ENCODE measurements at regions not wholly inside any gene's neighbourhood (a gene's known extent, or its start where the extent isn't known, plus 50 kb on each side); places are given as distances from the start of the nearest gene placed in this dataset.

GRCh38 chr2:82345910-82346309 lies 2041.4 kb upstream of the LRRTM1 start:
- Histone ChIP-seq H3K27ac (ENCODE audit: low read depth in 2 of 2, low read length in 2 of 2) (no peak overlapping the region), H3K9ac (ENCODE audit: low read length in 3 of 3) (no peak overlapping the region), H3K4me1 (ENCODE audit: control insufficient read depth in 2 of 3, insufficient read depth in 2 of 3, low read depth in 1 of 3, low read length in 3 of 3) (no peaks in the 10 kb centered on the region), H3K36me3 (ENCODE audit: control insufficient read depth in 2 of 3, insufficient read depth in 3 of 3, low read length in 3 of 3) (no peaks in the 10 kb centered on the region), H3K9me3 (ENCODE audit: control insufficient read depth in 2 of 3, insufficient read depth in 1 of 3, low read length in 3 of 3) (no peaks in the 10 kb centered on the region), H3K4me3 (ENCODE audit: low read length in 3 of 3) (no peak overlapping the region), H3K27me3 (ENCODE audit: control insufficient read depth, insufficient read depth, low read length) (no peaks in the 10 kb centered on the region)
- no peak for DNase-seq
- intact Hi-C loops (cut with DNase I) = no loop called here
- no peak for TF ChIP-seq CTCF (IDR thresholded peaks at IDR 0.05; ENCODE audit: borderline replicate concordance, extremely low read depth, insufficient read depth)
- no peak for FAIRE-seq

- no peak for TF ChIP-seq CTCF (IDR thresholded peaks at IDR 0.05; ENCODE audit: borderline replicate concordance, extremely low read depth, insufficient read depth)
- Histone ChIP-seq H3K4me1 (ENCODE audit: control insufficient read depth in 2 of 3, insufficient read depth in 2 of 3, low read depth in 1 of 3, low read length in 3 of 3) (no peaks in the 10 kb centered on the region), H3K9me3 (ENCODE audit: control insufficient read depth in 2 of 3, insufficient read depth in 1 of 3, low read length in 3 of 3) (no peaks in the 10 kb centered on the region), H3K9ac (ENCODE audit: low read length in 3 of 3) (no peak overlapping the region), H3K27ac (ENCODE audit: low read depth in 2 of 2, low read length in 2 of 2) (no peak overlapping the region), H3K4me3 (ENCODE audit: low read length in 3 of 3) (no peak overlapping the region), H3K27me3 (ENCODE audit: control insufficient read depth, insufficient read depth, low read length) (no peaks in the 10 kb centered on the region), H3K36me3 (ENCODE audit: control insufficient read depth in 2 of 3, insufficient read depth in 3 of 3, low read length in 3 of 3) (no peaks in the 10 kb centered on the region)
- DNase-seq (no peak), FAIRE-seq (no peak)
- intact Hi-C loops (cut with DNase I) = no loop called here
These were observed 2040.1 kb upstream of the LRRTM1 start for GRCh38 chr2:82344670-82345069.

- H3K4me1 ChIP-seq (ENCODE audit: control insufficient read depth in 2 of 3, insufficient read depth in 2 of 3, low read depth in 1 of 3, low read length in 3 of 3) = no peaks in the 10 kb centered on the region
- H3K36me3 ChIP-seq (ENCODE audit: control insufficient read depth in 2 of 3, insufficient read depth in 3 of 3, low read length in 3 of 3) = no peaks in the 10 kb centered on the region
- no peaks in the 10 kb centered on the region for H3K9me3 ChIP-seq (ENCODE audit: control insufficient read depth in 2 of 3, insufficient read depth in 1 of 3, low read length in 3 of 3)
- TF ChIP-seq CTCF (IDR thresholded peaks at IDR 0.05; ENCODE audit: borderline replicate concordance, extremely low read depth, insufficient read depth) = no peak
- no peak overlapping the region for H3K27ac ChIP-seq (ENCODE audit: low read depth in 2 of 2, low read length in 2 of 2)
- DNase-seq (no peak), FAIRE-seq (no peak)
- H3K4me3 ChIP-seq (ENCODE audit: low read length in 3 of 3) = no peak overlapping the region
- intact Hi-C loops (cut with DNase I) = no loop called here
- H3K9ac ChIP-seq (ENCODE audit: low read length in 3 of 3) = no peak overlapping the region
- H3K27me3 ChIP-seq (ENCODE audit: control insufficient read depth, insufficient read depth, low read length) = no peaks in the 10 kb centered on the region
These were observed 2037.8 kb upstream of the LRRTM1 start for GRCh38 chr2:82342356-82342755.

GRCh38 chr2:82340578-82341053 lies 2036.1 kb upstream of the LRRTM1 start:
- FAIRE-seq = no peak
- H3K4me3 ChIP-seq (ENCODE audit: low read length in 3 of 3) = no peak overlapping the region
- TF ChIP-seq CTCF (IDR thresholded peaks at IDR 0.05; ENCODE audit: borderline replicate concordance, extremely low read depth, insufficient read depth) = no peak
- no peak overlapping the region for H3K27ac ChIP-seq (ENCODE audit: low read depth in 2 of 2, low read length in 2 of 2)
- no peaks in the 10 kb centered on the region for H3K4me1 ChIP-seq (ENCODE audit: control insufficient read depth in 2 of 3, insufficient read depth in 2 of 3, low read depth in 1 of 3, low read length in 3 of 3)
- no peaks in the 10 kb centered on the region for H3K36me3 ChIP-seq (ENCODE audit: control insufficient read depth in 2 of 3, insufficient read depth in 3 of 3, low read length in 3 of 3)
- H3K27me3 ChIP-seq (ENCODE audit: control insufficient read depth, insufficient read depth, low read length) = no peaks in the 10 kb centered on the region
- DNase-seq = no peak
- H3K9ac ChIP-seq (ENCODE audit: low read length in 3 of 3) = no peak overlapping the region
- H3K9me3 ChIP-seq (ENCODE audit: control insufficient read depth in 2 of 3, insufficient read depth in 1 of 3, low read length in 3 of 3) = no peaks in the 10 kb centered on the region
- intact Hi-C loops (cut with DNase I) = no loop called here
